CMK (cell line): ENCODE measurements at regions not wholly inside any gene's neighbourhood (a gene's known extent, or its start where the extent isn't known, plus 50 kb on each side); places are given as distances from the start of the nearest gene placed in this dataset.

ENCODE experiments used
- DNase-seq: peaks from one replicate; pipeline ENCODE4 v3.0.0-alpha.2; 2010; ENCODE audit warnings: low read depth

- no peak for DNase-seq
Observed at GRCh38 chr11:16434036-16434435, 77.7 kb upstream of the SOX6 start.

- no peak for DNase-seq
Observed at GRCh38 chr11:16430674-16431073, 74.3 kb upstream of the SOX6 start.

GRCh38 chr11:16421826-16422225 is 65.5 kb upstream of the SOX6 start:
- no peak for DNase-seq

- DNase-seq, result no peak
Observed at GRCh38 chr11:16418428-16419097, 62.2 kb upstream of the SOX6 start.

- no peak for DNase-seq
Observed at GRCh38 chr11:16412525-16413172, 56.3 kb upstream of the SOX6 start.

- DNase-seq, result no peak
Observed at GRCh38 chr11:16410479-16410878, 54.1 kb upstream of the SOX6 start.

- no peak for DNase-seq
Observed at GRCh38 chr11:16408619-16409018, 52.3 kb upstream of the SOX6 start.

- no peak for DNase-seq
Observed at GRCh38 chr11:16406226-16406625, 49.9 kb upstream of the SOX6 start.
